Gastrocnemius medialis (tissue), 4 donors: ENCODE measurements at regions not wholly inside any gene's neighbourhood (a gene's known extent, or its start where the extent isn't known, plus 50 kb on each side); places are given as distances from the start of the nearest gene placed in this dataset.

ENCODE experiments used
- ATAC-seq, 2 donors: fragments of 150-250 bp; one replicate each; pipeline ENCODE4 v1.9.1; 2016
- DNase-seq, 2 donors: peaks; one replicate each; pipeline ENCODE4 v3.0.0-alpha.2; 2019
- H3K27ac ChIP-seq, 4 donors: fragments of 200-600 bp; sonication (generic); 1 replicate in 1 of 4; 2 replicates in 3 of 4; pipeline ENCODE4 v1.5.1; 2016 to 2018; ENCODE audit warnings: mild to moderate bottlenecking in 2 of 4, moderate library complexity in 1 of 4
- H3K27me3 ChIP-seq, 3 donors: fragments of 200-600 bp; sonication (generic) in 2 of 3; 1 replicate in 1 of 3; 2 replicates in 2 of 3; pipeline versions ENCODE4 v1.5.1 to v1.6.0; 2016 to 2019; ENCODE audit warnings: mild to moderate bottlenecking in 1 of 3, moderate library complexity in 1 of 3
- H3K36me3 ChIP-seq, 2 donors: fragments of 200-600 bp; sonication (generic) in 1 of 2; one replicate each; pipeline ENCODE4 v1.5.1; 2017 to 2018
- H3K4me1 ChIP-seq, 2 donors: fragments of 200-600 bp; sonication (generic) in 1 of 2; one replicate each; pipeline ENCODE4 v1.5.1; 2016 to 2017; ENCODE audit warnings: mild to moderate bottlenecking in 2 of 2
- H3K4me3 ChIP-seq, 4 donors: fragments of 200-600 bp; sonication (generic) in 3 of 4; 1 replicate in 1 of 4; 2 replicates in 3 of 4; pipeline ENCODE4 v1.5.1; 2016 to 2019; ENCODE audit warnings: mild to moderate bottlenecking in 2 of 4
- H3K9me3 ChIP-seq, 3 donors: fragments of 200-600 bp; sonication (generic) in 2 of 3; 1 replicate in 1 of 3; 2 replicates in 2 of 3; pipeline ENCODE4 v1.5.1; 2016 to 2019
- POLR2A ChIP-seq, 2 donors: fragments of 450-650 bp; IDR thresholded peaks; one replicate each; pipeline ENCODE4 v1.6.1; 2017; ENCODE audit warnings: antibody characterized with exemption in 2 of 2, mild to moderate bottlenecking in 2 of 2, moderate library complexity in 2 of 2
- in situ Hi-C, 4 donors: fragments of 200-750 bp; cut with MboI; loops; one replicate each; pipeline versions ENCODE4 v1.15.0 to v1.8.0; 2017; ENCODE audit warnings: low sequenced_read_pairs in 4 of 4
- intact Hi-C: fragments of 100-400 bp; cut with DNase I; formaldehyde crosslinking; loops from one replicate; pipeline ENCODE4 v1.15.1; 2023; ENCODE audit warnings: low total_unique reads
- TF ChIP-seq, protein P1 (sequence below), 5 experiments: fragments of 450-650 bp in 3 of 5; fragments of 200-600 bp in 2 of 5; sonication (generic) in 2 of 5; IDR thresholded peaks in 4 of 5; conservative IDR thresholded peaks in 1 of 5; 1 replicate in 4 of 5; 2 replicates in 1 of 5; pipeline ENCODE4 v1.5.1; 2016 to 2019; ENCODE audit warnings: antibody characterized with exemption in 5 of 5, mild to moderate bottlenecking in 3 of 5, moderate library complexity in 3 of 5

DNA sequence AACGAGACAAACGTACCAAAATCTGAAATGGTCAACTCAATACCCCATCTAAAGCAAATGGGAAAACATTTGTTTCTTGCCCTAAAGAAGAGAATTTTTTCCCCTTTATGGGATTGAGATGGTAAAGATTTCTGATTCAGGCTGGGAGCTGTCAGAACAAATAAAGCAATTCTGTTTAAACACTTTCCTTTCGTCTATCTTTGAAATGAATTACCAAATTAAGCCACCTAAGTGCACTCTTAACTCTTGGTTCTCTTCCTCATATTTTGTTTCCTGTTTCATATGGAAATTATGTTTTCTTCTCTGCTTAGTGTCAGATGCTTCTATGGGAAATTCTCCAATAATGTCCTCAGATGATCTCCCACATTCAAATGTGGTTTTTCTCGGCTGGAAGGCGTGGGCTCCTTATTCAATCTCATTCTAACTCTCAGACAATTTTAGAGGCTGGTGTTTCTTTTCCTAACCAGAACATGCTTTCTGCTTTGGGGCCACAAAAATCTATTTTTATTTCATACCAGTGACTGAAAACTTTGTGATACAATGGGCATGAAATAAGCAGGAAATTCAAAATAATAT is 50.3 kb upstream of the HPF1 start:
- Histone ChIP-seq H3K27me3 (no peaks in the 10 kb centered on the region), H3K4me3 (no peak overlapping the region), H3K36me3 (no peaks in the 10 kb centered on the region), H3K4me1 (no peaks in the 10 kb centered on the region), H3K27ac (no peak overlapping the region), H3K9me3 (no peaks in the 10 kb centered on the region)
- DNase-seq (no peak), ATAC-seq (no peak)
- intact Hi-C loops (no loop called here), in situ Hi-C loops (loop anchor here in 2 of 4 donors (10.0 kb wide), 2 partner anchors 237 to 247 kb away; no protein-coding TSS in a partner anchor)
- TF ChIP-seq, protein P1, sequence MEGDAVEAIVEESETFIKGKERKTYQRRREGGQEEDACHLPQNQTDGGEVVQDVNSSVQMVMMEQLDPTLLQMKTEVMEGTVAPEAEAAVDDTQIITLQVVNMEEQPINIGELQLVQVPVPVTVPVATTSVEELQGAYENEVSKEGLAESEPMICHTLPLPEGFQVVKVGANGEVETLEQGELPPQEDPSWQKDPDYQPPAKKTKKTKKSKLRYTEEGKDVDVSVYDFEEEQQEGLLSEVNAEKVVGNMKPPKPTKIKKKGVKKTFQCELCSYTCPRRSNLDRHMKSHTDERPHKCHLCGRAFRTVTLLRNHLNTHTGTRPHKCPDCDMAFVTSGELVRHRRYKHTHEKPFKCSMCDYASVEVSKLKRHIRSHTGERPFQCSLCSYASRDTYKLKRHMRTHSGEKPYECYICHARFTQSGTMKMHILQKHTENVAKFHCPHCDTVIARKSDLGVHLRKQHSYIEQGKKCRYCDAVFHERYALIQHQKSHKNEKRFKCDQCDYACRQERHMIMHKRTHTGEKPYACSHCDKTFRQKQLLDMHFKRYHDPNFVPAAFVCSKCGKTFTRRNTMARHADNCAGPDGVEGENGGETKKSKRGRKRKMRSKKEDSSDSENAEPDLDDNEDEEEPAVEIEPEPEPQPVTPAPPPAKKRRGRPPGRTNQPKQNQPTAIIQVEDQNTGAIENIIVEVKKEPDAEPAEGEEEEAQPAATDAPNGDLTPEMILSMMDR (IDR thresholded peaks at IDR 0.05 in 4 of 5, conservative IDR thresholded peaks at IDR 0.05 in 1 of 5), result no peak
- TF ChIP-seq POLR2A (IDR thresholded peaks at IDR 0.05), result no peak
